ENCODE measurements at regions not wholly inside any gene's neighbourhood (a gene's known extent, or its start where the extent isn't known, plus 50 kb on each side); places are given as distances from the start of the nearest gene placed in this dataset.

- TF ChIP-seq CTCF (optimal IDR thresholded peaks at IDR 0.05 in 1 of 3, IDR thresholded peaks at IDR 0.05 in 1 of 3, conservative IDR thresholded peaks at IDR 0.05 in 1 of 3; ENCODE audit: extremely low read depth in 1 of 3, insufficient read depth in 2 of 3, low read length in 3 of 3), result no peak
- no peak for TF ChIP-seq EZH2 (IDR thresholded peaks at IDR 0.05; ENCODE audit: low read length)
Measured at GRCh38 chr4:147003956-147004809, 58.5 kb upstream of the TTC29 start.
